HG02642 (cell line): ENCODE measurements at regions not wholly inside any gene's neighbourhood (a gene's known extent, or its start where the extent isn't known, plus 50 kb on each side); places are given as distances from the start of the nearest gene placed in this dataset.
"Not testable (repeated sequence)": the region's sequence is repeated elsewhere in the genome, so short reads cannot be mapped to it uniquely, and the experiment has no call there.

Experiments
- ATAC-seq: cut with Tn5 transposase; IDR thresholded peaks from one replicate; pipeline ENCODE4 v1.9.1; 2021; ENCODE audit warnings: mild to moderate bottlenecking; ENCODE audit not compliant: unreplicated experiment, poor library complexity

DNA sequence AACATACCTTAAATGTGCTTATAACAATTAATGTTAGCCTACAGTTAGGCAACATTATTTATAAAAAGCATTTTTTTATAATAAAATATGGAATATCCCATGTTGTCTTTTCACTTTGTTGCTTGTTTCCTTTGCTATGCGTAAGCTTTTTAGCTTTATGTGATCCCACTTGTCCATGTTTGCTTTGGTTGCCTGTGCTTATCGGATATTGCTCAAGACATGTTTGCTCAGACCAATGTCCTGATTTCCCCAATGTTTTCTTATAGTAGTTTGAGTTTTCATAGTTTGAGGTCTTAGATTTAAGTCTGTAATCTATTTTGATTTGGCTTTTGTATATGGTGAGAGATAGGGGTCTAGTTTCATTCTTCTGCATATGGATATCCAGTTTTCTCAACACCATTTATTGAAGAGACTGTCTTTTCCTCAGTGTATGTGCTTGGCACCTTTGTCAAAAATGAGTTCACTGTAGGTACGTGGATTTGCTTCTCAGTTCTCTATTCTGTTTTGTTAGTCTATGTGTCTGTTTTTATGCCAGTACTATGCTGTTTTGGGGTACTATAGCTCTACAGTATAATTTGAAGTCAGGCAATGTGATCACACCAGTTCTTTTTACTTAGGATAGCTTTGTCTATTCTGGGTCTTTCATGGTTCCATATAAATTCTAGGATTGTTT, 592.7 kb upstream of the SEMA6D start:
- ATAC-seq: no peak

GRCh38 chr15:47129033-47129432, 588.3 kb upstream of the SEMA6D start:
- no peak for ATAC-seq

DNA sequence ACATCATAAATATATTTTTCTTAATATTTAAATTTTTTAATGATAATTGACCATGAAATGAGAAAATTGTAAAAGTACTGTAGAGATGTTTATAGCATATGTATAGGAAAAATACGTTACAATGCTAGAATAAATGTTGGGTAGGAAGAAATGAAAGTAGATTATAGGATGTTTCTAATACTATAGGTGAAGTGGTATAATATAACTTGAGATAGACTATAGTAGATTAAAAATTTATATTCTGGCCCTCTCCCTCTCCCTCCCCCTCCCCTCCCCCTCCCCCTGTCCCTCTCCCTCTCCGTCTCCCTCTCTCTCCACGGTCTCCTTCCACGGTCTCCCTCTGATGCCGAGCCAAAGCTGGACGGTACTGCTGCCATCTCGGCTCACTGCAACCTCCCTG, 585.9 kb upstream of the SEMA6D start:
- ATAC-seq: not testable (repeated sequence)

DNA sequence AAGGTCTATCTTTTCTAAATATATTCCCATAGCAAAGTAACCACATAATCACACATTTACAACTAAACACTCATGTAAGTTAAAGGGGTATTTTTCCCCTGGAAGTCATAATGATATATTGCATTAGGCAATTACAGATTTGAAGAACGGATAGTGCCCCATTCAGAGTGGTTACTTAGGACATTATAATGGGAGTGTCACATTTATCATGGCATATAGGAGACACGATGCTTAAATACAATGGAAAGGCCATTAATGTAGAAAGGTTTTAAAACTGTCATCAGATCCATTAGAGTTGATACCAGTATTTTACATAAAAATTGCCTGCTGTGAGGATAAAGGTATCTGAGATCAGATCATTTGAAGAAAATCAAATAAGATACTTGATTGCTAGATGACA, 582.0 kb upstream of the SEMA6D start:
- no peak for ATAC-seq

DNA sequence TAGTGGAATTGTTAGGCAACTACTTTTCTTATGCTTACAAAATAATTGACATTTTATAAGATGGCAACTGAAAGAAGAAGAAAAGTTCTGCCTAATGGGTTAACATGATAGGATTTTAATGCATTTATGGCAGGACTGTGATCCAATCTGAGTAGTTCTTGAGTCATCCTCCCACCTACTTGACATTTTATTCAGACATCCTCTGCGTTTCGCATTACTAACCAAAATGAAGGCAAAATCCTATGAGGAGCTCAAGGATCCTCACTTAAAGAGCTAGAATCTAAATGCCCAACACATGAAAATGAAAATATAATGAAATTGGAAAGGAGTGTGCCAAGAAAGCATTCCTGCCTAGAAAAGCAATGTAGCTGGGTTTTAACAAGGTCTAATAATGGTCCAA, 581.1 kb upstream of the SEMA6D start:
- no peak for ATAC-seq

DNA sequence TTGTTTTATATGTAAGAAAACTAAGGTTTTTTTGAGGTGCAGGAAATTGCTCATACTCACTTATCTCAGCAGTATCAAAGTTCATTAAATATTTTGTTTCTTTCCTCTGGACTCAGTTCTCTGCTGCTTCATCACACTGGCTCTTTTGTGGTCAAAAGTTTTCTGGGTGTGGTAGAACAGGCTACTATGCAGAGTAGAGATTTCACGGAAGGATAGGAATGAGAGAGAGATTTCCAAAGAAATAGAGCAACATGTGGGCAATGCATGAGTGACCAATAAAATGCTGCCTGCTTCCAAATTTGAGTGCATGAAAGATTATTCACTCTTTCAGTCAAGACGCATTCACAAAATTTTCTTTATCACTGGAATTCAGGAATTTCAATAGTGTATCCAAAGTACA, 577.3 kb upstream of the SEMA6D start:
- ATAC-seq: no peak

DNA sequence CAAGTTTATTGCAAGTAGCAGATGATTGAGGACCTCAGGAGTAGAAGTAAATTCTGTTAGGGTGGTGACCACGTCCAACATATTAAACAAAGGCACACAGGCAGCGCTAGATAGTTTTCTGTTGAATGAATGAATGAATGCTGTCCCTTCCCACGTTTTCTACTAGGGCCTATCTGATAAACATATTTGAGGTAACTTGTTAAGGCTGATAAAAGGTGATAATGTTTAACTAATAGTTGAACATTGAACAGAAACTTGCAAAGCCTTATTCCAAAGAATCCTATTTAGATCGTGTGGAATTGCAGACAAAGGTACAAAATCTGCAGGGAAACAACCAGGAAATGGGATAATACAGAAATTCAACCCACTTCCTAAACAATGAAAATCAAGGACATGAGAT, 559.5 kb upstream of the SEMA6D start:
- ATAC-seq: no peak

DNA sequence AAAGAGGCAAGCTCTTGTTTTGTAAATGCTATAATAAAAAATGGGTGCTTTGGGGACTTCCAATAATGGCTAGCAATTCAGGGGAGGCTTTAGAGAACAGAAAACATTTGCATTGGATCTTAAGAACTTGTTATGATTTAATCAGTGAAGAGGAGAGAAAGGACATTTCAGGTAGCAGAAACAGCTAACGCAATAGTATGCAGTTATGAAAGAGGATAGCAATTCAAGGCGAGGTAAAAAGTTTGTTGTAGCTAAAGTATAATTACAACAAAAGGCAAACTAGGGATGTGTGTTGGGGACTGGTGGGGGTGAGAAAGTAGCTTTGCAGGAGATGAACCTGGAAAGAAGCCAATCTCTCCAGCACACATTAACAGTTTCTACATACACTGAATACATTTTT, 558.7 kb upstream of the SEMA6D start:
- ATAC-seq: no peak

GRCh38 chr15:47177177-47177576, 540.1 kb upstream of the SEMA6D start:
- no peak for ATAC-seq

DNA sequence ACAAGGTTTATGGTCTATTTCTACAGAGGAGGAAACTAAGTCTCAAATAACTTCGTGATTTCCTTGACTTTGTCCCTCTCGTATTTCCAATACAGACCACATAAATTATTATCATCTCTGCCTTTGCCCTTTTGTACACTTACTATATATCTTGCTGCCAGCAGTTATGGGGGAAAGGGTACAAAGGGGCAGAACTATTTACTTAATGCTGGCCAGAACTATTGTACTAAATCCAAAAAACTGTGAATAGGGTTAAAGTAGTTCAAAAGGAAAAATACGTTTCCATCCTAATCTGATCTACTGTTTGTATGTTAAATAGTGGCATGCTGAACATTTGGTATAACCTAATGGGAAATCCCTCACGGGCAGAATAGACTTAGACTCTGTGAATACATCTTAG, 537.3 kb upstream of the SEMA6D start:
- no peak for ATAC-seq

GRCh38 chr15:47182818-47183217, 534.5 kb upstream of the SEMA6D start:
- no peak for ATAC-seq

- peak; percentile 66 for ATAC-seq
Measured at GRCh38 chr15:47184003-47184907, 533.0 kb upstream of the SEMA6D start.

GRCh38 chr15:47184908-47185801, 532.1 kb upstream of the SEMA6D start:
- no peak for ATAC-seq

- no peak for ATAC-seq
Measured at GRCh38 chr15:47186075-47186474, 531.2 kb upstream of the SEMA6D start.

GRCh38 chr15:47188758-47189507, 528.4 kb upstream of the SEMA6D start:
- ATAC-seq: no peak

GRCh38 chr15:47194718-47195117, 522.6 kb upstream of the SEMA6D start:
- no peak for ATAC-seq

- ATAC-seq: peak; percentile 96
Measured at GRCh38 chr15:47196048-47196447, 521.3 kb upstream of the SEMA6D start.

DNA sequence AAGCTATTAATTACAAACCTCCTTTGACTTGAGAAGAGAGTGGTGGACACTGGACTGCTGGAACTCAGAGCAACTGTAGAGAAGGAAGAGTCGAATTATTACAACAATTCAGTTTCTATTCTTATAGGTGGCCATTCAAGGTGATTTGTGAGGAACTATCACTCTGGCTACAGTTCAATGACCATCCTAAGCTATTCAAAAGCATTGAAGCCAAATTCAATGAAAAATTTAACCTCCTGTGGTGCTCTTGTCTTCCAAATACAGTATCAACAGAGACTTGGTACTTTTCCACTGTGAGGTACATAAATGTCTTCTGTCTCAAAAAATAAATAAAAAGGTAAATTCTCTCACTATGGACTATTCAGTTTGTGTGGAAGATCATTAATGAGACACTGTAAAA, 513.3 kb upstream of the SEMA6D start:
- ATAC-seq: no peak

DNA sequence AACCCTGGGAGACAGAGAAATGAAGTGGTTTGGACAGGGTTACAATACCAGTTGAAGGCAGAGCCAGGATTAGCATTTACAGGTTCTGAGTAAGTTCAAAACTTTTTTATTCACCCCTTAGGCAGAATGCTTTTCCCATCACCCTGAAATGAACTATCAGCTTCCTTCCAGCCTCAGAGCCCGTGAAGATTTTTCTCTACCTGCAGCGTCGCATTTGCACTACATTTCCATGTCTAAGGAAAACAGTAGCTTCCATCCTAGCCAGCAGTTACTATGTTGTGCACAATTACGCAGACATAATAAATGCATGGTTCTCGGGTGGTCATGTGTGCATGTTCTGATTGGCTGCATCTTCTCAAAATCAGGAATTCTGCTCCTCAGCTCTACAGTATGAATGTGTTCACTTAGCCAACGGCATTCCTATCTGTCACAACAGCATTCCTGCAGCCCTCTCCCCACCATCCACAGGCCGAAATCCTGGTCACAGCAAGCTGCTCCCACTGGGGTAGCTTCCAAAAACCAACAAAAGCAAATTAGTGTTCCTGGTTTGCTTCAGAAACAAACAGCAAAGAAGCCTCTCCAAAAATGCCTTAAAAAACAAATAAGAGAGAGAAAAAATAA, 510.8 kb upstream of the SEMA6D start:
- ATAC-seq: no peak

DNA sequence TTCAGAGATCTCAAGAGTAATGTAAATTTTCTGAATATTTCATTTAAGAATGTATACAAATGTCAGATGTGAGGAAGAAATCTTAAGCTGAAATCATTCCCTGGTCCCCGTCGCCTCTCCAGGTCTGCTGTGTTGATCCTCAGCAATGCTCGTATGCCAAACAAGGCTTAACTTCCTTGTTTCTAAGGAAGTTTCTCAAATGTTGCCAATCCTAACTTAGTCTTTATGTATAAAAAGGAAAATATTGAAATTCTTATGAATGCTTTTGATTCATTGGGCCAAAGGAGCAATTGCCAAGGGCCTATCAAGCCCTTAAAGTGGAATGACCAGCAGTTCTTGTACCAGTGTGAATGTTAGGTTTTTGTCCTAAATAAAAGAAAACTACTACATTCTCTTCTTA, 507.7 kb upstream of the SEMA6D start:
- no peak for ATAC-seq
